CD4-positive, alpha-beta T cell treated with Interleukin-12 subunit alpha and Interleukin-12 subunit beta, for 1 hour (primary cell): ENCODE measurements at regions not wholly inside any gene's neighbourhood (a gene's known extent, or its start where the extent isn't known, plus 50 kb on each side); places are given as distances from the start of the nearest gene placed in this dataset.

ENCODE experiments used
- DNase-seq: peaks from one replicate; pipeline ENCODE4 v3.0.0-alpha.2; 2020

DNA sequence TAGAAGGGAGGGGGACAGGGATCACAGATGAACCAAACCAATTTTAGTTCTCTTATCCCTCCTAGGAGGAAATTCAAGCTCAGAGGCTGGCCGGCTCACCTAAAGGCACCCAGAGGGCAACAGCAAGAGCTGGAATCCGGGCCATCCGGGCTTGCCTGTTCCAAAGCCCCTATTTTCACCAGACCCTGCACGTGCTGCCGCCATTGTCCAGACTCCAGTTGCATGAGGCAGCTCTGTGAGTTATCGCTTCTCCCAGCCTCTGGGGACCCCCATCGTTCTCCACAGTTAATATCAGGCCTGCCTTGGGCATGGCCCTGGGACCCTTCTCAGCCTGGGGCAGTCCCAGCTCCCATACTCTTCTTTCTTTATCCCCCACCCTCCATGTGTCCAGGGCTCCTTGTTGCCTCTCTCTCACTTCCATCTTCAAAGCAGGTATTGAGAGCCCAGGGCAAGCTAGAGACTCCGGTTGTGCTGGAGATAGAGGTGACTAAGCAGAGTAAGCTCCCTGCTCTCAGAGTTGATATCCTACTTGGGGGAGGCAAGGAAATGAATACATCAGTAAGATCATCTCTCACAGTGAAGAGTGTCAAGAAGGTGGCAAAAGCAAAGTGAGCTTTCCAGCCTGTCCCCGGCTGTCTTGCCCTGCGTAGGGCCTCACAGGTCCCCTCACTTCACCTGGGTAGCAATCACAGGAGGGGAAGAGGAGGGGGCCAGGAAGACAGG lies 322.8 kb downstream of the UACA start:
- no peak for DNase-seq

DNA sequence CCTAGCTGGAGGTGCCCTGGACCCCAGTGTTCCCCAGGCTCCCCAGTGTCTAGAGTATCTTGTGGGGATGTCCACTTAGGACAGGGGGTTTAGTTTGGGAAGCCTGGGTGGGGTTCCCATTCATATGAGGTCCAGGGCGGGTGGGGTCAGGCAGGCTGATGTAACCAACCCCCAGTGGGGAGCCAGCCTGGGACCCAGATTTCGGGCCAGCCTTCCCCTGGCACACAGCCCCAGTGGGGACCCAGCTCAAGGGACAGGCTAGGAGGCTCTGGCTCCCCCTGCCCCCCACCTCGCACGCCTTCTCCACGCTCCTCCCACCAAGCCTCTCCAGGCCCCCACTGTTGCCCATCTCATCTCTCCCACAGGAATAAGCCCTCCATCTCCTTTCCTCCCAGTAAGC lies 323.5 kb downstream of the UACA start:
- no peak for DNase-seq

DNA sequence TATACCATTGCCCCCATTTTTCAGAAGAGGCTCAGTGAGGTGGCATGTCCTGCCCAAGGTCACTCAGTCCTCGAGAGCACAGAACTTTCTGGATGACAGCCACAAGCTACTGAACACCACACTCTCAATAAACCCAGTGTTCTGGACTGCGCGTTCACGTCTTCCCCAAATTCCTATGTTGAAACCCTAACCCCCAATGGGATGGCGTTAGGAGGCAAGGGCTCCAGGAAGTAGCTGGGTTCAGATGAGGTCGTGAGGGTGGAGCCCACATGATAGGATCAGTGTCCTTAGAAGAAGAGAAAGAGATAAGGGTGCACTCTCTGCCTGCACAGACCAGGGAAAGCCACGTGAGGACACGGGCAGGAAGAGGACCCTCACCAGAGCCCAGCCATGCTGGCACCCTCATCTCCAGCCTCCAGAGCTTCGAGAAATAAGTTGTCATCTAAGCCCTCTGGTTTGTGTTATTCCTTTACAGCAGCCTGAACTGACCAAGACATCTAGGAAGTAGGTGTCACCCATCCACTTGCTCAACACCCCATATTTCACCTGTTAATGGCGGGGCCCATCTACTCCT lies 324.0 kb downstream of the UACA start:
- no peak for DNase-seq

DNA sequence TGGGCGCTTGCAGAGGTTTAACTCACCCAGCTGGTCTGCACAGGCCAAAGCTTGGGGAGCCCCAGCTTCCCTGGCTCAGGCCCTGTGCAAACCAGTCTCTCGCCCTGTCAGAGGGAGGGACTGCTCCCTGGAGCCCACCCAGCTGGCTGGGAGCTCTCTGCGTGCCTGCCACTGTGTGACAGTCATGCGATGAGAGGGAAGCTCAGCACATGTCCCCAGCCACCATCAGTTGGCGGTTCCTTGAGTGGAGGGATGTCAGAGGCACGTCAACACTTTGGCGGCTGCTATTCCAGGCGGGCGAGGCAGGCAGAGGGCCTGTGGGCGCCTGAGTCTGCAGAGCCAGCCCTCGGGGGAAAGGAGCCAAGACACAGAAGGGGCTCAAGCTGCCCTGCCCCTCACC lies 324.6 kb downstream of the UACA start:
- DNase-seq, result no peak

DNA sequence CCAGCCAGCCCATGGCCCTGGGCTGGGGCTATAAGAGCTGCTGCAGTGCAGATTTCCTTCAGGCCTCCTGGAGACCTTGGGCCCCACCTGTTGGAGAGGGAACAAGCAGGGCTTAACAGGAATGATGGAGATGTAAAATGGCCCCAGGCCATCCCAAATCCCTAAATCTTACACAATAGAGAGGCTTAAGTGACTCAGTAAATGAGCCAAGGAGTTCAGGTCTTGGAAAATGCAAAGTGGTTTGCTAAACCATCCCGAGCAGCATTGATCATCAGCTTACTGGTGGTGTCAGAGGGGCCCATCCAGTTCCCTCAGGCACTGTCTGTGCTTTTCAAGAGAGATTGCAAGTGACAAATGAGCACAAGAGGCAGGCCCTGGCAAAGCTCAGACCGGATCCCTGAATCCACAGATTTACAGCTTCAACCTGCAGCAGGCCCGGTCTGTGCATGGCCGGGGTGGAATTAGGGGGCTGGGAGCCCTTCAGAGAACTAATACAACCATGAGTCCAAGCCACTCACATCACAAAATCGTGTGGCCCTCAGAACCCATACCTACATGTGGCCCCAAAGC lies 325.4 kb downstream of the UACA start:
- DNase-seq, result no peak

DNA sequence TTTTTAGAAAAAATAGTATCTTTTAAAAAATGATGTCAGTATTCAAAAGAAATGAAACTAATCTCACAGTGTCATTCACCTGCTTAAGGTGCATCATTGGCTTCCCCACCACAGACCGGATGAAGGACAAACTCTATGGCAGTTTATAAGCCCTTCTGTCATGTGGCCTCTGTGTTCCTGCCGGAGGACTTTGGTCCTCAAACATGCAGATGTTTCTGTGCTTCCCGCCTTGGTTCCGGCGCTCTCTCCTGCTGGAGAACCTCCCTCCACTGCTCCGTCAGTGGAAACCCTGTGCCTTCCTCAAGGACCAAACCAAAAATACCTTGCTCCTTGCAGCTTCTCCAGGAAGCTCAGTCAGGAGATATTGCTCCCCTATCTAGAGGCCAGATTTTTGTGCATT lies 326.3 kb downstream of the UACA start:
- DNase-seq, result no peak

DNA sequence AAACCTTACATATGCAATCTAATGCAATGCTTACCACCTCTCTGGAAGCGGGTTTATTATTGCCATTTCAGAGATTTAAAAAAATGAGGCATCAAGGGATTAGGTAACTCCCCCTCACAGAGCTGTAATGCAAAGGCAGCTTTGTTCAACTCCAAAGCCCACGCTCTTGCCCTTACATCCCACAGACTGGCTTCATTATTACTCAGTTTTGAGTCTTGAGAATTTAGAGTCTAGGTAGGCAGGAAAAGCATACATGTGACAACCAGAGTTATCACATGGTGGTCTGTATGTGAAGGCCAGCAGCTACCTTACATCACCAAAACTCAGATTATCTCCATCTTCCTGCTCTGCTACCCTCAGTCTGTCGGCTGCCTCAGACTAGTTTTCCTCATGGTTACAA lies 326.9 kb downstream of the UACA start:
- DNase-seq, result no peak

DNA sequence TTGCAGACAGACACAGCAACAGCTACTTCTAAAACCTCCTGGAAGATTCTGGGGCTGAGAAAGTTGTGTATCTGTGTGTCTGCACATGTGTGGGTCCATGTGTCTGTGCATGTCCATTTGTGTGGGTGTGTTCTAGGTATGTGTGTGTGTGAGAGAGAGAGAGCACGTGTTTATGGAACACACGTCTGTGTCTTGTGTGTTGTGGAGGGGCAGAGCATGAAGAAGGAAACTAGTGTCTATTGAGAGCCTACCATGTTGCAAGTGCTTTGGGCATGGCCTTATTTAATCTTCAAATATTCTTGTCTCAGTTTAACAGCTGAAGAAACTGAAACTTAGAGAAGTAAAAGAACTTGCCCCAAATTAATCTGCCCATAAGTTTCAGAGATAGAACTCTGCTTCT lies 327.5 kb downstream of the UACA start:
- DNase-seq, result no peak

DNA sequence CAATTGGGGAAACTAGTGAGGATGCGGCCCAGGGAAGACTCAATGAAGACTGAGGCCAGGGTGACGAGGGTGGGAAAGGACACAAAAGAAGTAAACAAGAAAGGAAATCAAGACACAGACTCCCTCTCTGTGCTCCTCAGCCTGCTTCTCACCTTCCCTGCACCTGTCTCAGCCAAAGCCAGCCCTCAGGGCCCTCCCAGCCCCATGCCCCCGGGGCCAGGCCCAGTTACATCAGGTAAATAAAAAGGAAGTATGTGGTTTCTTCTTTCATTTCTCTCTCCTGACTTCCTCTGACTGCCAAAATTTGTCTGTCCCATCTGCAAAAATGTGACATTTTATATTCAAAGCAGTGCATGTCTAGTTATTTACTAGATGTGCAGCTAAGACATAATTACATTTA lies 328.0 kb downstream of the UACA start:
- DNase-seq, result no peak

DNA sequence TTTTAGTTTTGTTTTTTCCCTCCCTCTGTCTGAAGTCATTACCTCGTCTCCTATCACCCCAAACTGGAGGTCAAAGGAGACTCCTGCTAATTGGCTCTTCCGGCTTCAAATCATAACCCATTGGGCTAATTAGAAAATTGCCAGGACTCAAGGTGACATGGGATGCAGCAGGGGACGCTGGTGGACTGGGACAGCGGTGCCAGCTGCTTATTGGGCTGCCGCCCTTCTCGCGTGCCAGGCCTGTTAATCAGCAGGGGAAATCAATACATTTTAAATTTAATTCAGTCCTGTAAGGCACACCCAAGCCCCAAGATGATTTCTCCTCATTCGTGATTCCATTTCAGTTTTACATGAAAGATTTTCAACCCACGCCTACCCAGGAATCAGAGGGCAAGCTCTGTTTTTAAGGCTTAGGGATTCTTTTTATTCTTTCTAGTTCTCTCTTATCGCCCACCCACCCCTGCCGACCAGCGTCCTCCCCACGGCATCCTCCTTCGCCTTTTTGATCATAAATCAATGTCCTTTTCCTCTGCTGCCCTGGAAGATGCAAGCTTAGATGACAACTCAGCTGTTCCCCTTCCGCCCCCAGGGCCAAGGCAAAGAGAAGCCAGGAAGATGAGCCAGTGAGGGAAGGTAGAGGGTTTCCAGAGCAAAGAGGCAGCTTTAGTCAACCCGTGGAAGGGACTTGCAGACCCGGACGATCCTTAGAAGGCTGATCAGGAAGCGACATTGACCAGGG lies 329.6 kb downstream of the UACA start:
- DNase-seq, result no peak

DNA sequence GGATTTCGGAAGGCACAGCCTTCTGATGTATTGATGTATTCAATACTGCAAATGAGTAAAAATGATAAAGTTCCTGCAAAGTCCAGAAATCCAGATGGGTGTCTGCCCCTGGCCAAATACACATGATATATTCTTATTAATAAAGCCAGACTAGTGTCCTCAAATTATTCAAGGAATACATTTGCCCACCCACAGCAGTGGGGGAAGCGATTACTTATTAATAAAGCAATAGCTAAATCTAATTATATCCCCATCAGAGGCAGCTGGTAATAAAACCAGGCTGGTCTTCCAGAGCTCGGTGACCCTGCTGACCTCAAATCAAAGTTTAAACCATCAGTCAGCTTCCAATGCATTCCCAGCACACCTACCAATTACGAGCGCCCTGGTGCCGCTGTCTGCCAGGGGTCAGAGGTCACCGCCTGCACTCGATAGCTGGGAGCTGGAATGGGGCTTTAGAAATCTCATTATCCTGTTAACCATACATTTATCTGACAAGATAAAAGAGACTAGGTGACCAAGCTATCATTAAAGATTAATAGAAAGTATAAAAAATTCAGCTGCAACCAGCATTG lies 330.3 kb downstream of the UACA start:
- no peak for DNase-seq

DNA sequence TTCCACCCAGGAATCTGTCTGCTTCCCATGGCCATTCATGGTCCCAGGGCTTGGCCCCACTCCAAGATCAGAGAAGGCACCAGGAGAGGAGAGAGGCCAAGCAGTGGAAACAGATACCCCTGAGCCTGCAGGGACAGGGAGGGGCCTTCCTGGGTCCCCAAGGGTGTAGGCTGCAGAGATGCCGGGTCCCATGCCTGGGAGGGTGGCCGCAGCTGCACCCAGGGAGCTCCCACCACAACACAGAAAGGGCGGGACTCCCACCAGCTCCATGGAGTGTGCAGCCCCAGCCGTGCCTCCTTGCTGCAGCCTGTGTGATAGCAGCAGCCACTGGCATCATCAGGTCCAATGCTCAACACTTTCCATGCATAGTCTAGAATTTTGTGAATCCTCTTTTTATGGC lies 331.5 kb downstream of the UACA start:
- DNase-seq, result no peak

DNA sequence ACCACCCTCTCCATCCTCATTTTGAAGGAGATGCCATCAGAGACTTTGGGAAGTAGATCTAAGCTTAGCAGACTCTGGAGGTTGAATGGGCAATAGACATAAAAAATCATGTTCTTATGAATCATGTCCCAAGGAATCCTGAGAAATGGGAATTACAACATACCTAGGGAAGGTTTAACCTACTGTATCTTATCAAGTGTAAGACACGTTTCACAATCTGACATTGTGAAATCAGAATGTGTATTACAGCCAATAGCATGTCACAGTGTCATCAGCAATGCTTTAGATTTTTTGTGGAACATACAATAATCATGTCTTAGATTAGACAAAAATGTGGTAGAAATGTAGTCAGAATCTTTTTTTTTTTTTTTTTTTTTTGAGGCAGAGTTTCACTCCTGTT lies 332.4 kb upstream of the TLE3 start:
- no peak for DNase-seq

DNA sequence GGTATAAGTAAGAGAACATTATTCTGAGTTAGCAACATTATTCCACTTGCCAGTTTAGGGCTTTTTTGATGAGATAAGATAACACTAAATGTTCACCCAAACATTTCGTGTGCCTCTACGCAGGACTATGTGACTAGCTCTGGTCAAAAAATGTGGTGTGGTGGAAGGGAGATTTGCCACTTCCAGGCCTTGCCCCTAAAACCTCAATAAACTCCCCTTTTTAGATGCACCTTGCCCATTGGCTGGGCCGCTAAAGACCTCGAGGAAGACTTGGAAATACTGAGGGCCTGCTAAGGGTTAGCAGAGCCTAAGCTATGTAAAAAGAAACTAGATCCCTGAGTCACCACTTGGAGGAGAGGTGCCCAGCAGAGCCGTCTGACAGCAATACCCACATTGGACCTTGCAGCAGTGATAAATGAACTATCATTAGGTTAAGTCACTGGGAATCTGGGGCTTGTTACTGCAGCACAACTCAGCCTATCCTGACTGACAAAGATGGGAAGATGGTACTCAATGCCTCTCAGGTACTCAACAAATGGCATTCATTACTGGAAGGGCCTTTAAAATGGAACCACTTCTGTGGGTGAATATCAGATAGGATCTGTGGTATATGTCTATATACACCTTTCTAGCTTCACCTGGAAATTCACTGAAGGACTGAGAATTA lies 331.5 kb upstream of the TLE3 start:
- no peak for DNase-seq

DNA sequence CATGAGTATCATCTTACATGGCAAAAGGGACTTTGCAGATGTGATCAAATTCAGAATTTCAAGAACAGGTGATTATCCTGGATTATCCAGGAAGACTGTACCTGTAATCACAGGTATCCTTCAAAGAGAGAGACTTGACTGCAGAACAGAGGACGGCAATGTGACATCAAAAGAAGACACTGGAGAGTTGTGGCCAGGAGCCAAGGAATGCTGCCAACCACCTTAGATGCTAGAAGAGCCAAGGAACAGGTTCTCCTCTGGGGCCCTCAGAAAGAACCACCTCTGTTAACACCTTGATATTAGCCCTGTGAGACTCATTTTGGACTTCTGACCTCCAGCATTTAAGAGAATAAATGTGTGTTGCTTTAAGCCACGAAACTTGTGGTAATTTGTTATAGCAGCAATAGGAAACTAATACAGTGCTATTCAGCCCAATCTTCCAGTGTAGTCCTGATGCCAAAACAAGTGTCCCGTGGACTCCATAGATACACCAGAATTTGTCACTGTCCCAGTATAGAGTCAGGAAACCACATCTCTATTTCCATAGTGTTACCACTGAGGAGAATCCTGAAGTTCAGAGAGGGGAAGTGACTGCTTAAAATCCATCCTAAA lies 330.6 kb upstream of the TLE3 start:
- no peak for DNase-seq

DNA sequence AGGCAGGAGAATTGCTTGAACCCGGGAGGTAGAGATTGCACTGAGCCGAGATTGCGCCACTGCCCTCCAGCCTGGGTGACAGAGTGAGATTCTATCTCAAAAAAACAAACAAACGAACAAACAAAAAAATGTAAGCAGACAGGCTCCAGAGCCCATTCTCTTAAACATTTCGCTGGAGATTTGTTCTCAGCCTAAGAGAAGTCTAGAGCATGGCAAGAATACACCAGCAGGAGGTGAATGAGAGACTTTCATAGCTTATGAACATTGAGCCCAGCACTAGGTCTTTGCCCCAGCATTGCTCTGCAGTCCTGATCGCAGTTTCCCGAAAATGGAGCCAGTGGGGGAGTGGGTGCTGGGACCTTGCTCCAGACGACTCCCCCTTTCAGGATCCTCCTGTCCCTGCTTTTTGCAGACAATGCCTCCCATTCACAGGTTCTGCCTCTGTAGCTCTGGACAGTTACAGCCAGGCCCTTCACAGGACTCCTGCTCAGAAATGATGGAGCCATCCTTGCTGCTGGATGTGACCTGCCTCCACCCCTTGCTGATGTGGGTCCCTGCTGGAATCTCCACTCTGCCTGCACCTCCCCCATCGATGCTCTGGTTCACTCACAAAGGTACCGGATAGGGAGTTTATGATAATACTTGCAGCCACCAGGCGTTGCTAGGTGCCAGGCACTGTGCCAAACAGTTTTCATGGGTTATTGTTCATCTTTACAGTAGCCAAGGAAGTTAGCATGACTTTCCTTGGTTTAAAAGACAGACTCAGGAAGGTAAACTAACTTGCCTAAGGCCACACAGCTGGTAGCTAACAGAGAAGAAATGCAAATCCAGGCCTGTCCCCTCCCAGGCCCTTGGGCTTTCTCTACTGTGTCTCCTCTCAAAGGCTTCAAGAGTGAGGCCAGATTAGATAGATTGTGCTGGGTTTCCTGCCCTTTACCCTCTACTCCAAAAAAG lies 329.7 kb upstream of the TLE3 start:
- DNase-seq, result no peak

DNA sequence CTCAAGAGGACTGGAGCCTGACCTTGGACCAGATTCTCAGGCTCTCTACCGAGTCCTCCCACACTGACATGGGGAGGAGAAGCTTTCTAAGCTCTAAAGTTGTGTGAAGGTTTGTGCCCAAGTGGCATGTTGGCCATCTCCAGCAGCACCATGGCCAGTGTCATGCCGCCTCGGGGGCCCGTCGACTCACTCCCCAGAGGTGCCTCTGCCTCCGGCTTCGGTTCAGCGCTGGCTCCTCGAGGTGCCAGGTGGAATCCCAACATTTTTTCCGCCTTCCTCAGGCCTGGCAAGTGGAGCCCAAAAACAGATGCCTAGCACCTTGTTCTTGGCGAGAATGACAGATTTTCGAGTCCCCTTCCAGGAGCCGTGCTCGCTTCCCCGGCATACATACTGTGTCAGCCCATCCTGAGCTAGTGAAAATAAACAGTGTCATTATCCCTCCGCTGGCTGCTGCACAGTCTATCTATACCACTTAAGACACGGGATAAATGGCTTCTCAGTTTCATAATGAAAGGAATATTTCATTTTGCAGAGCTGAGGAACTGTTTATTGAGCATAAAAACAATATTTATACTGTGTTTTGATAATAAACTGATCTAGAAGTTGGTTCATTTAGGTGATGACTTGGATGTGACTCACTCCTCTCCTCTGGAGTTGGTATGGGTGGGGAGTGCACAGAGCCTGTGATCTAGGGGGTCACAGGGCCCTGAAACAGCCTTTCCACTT lies 328.5 kb upstream of the TLE3 start:
- no peak for DNase-seq

DNA sequence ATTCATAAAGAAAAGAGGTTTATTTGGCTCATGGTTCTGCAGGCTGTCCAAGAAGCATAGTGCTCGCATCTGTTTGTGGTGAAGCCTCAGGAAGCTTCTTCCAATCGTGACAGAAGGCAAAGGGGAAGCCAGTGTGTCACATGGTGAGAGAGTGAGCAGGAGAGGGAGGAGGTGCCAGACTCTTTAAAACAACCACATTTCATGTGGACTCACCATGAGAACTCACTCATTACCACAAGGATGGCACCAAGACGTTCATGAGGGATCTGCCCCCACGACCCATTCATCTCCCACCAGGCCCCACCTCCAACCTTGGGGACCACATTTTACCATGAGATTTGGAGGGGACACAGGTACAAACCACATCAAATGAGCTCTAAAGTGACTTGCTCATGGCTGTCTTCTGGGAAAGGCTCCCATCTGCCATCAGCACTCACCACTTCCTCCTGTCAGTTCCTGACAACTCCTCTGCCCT lies 327.3 kb upstream of the TLE3 start:
- peak; percentile 9 for DNase-seq

DNA sequence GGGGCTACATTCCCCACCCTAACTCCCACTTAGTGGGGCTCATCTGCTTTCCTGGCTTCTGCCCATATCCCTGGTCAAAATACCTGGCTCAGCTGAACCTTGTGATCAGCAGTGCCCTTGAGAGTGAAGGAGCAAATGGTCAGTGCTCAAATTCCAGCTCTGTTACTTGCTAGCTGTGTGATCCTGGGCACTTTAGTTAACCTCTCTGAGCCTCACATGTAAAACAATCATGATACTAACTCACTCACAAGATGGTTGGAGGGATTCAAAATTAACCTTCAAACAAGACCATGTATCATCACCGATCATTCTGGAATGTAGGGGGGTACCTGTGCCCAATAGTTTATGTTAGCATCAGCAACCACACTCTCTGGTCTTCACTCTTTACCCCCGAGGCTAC lies 325.6 kb upstream of the TLE3 start:
- no peak for DNase-seq

DNA sequence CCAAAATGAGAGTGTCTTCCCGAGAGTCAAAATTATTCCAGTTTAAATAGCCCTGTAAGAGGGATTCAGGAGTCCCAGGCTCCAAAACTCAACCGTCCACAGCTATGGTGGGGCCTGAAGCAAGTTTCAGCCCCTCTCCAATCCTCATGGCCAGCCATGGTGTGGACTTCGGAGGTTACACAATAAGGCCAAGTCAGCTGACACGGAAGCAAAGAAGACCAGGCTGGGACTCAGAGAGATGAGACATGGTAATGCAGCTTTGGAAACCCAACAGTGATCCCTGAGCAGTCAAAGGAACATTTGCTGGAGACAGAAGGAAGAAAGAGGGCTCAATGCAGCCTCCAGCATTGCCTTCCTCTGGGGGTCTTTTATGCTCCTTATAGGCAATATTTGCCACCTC lies 324.6 kb upstream of the TLE3 start:
- DNase-seq, result no peak
